ENCODE measurements at regions not wholly inside any gene's neighbourhood (a gene's known extent, or its start where the extent isn't known, plus 50 kb on each side); places are given as distances from the start of the nearest gene placed in this dataset.

DNA sequence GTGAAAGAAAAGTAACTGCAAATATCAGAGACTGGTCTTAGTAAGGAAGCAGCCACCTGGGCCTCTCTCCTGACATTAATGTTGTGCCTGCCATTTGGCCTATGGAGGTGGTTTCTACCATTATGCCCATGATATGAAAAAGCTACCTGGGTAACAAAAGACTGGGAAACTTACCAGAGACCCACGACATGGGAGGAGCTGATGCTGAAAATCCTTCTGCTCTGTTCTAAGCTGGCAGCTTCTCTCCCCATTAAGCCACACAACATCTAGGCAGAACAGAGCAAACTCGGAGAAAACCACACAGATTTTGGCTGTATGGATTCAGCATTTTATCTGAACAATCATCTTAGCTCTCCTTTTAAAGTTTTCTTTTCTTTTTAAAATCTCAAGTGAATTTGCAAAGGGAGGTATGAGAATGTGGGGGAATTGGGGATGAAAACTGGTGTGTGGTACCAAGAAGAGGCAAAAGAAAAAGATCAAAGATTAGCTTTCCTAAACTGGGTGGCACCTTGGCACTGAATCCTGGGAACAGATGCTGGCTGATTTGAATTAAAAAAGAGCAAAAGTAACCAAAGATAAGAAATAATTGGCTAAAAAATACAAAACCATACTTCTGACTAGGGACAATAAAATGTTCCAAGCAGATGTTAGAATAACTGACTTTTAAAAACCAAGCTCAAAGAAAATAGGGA lies 128.6 kb upstream of the ANKRD1 start:
- no peak overlapping the region for H3K27ac Mint-ChIP-seq
- POLR2A ChIA-PET: no interaction called here
- CTCF ChIA-PET: interaction anchor here (1.2 to 1.8 kb wide), 2 partner anchors 138 to 201 kb away, joined by 3 to 4 read pairs; no protein-coding TSS in a partner anchor
- DNase-seq: no peak
- no peaks in the 10 kb centered on the region for H3K9me3 Mint-ChIP-seq
- H3K4me3 Mint-ChIP-seq: no peak overlapping the region
- H3K36me3 Mint-ChIP-seq (ENCODE audit: low read depth): no peaks in the 10 kb centered on the region
- peaks cover 6% of the 10 kb centered on the region for H3K27me3 Mint-ChIP-seq
- peaks cover 3% of the 10 kb centered on the region for H3K4me1 Mint-ChIP-seq

DNA sequence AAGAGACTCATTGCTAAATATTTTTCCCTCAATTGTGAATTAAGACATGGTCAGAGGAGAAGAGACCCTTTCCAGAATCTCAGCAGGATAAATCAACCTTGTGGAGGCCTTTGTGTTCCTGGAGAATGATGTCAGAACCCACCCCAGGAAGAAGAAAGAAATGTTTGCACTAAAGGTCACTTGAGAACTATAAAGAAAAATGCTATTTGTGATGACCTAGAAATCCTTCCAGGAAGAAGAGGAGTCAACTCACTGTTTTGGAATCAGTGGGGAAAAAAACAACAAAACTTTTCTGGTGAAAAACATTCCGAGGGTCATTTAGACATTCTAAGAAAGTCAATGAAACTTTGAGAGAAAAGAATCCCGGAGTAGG lies 129.1 kb upstream of the ANKRD1 start:
- Mint-ChIP-seq H3K9me3 (no peaks in the 10 kb centered on the region), H3K4me3 (no peak overlapping the region), H3K27me3 (peaks cover 6% of the 10 kb centered on the region), H3K4me1 (peaks cover 3% of the 10 kb centered on the region), H3K36me3 (ENCODE audit: low read depth) (no peaks in the 10 kb centered on the region), H3K27ac (no peak overlapping the region)
- DNase-seq: no peak
- ChIA-PET CTCF (interaction anchor here (1.2 kb wide), 1 partner anchor 201 kb away, joined by 3 read pairs; no protein-coding TSS in a partner anchor), POLR2A (no interaction called here)

DNA sequence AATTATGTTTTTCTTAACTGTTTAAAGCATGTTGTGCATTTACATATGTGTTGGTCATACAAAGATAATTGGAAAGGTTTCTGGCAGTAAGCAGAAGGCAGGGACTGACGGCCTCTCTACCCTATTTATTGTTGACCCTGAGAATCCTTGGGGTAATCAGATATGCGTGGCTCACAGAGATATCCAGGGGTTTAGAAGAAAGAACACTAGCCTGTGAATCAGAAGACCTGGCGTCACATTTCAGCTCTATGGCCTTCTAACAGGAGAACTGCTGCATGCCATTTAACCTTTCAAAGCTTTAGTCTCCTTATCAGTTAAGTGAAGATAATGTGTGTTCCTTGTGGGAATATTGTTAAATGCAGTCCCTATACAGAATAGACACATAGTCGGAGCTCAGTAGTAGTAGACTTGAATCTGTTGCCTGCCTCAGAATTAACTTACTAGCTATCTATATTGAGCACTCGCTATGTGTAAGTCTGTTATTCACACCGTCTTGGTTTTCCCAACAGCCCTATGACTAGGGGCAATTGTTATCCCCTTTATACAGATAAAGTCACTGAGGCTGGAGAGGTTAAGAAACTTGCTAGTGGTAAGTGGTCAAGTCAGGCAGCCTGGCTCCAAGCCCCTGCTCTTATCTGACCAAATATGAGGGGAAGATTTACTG lies 129.6 kb upstream of the ANKRD1 start:
- CTCF ChIA-PET: interaction anchor here (0.9 to 1.3 kb wide), 2 partner anchors 23 to 42 kb away, joined by 3 read pairs; no protein-coding TSS in a partner anchor
- POLR2A ChIA-PET: no interaction called here
- DNase-seq: no peak
- Mint-ChIP-seq H3K36me3 (ENCODE audit: low read depth) (no peaks in the 10 kb centered on the region), H3K9me3 (no peaks in the 10 kb centered on the region), H3K4me1 (peaks cover 3% of the 10 kb centered on the region), H3K4me3 (no peak overlapping the region), H3K27ac (no peak overlapping the region), H3K27me3 (peaks cover 6% of the 10 kb centered on the region)

GRCh38 chr10:91051829-91052228 lies 130.9 kb upstream of the ANKRD1 start:
- H3K4me3 Mint-ChIP-seq: no peak overlapping the region
- H3K27me3 Mint-ChIP-seq: peaks cover 7% of the 10 kb centered on the region
- H3K27ac Mint-ChIP-seq: no peak overlapping the region
- H3K36me3 Mint-ChIP-seq (ENCODE audit: low read depth): no peaks in the 10 kb centered on the region
- peaks cover 3% of the 10 kb centered on the region for H3K4me1 Mint-ChIP-seq
- POLR2A ChIA-PET: no interaction called here
- H3K9me3 Mint-ChIP-seq: no peaks in the 10 kb centered on the region
- DNase-seq: no peak
- CTCF ChIA-PET: interaction anchor here (1.3 kb wide), 1 partner anchor 41 kb away, joined by 3 read pairs; no protein-coding TSS in a partner anchor

DNA sequence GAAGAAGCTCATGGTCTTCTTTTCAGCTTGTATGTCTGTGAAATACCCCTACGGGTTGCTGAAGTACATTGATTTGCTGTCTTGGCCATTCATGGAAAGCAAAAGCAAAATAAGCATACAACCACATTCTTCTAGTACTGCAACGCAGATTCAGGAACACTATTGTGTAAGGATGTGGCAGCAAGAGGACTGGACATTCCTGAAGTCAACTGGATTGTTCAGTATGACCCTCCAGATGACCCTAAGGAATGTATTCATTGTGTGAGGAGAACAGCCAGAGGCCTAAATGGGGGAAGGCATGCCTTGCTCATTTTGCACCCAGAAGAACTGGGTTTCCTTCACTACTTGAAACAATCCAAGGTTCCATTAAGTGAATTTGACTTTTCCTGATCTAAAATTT lies 133.4 kb upstream of the ANKRD1 start:
- POLR2A ChIA-PET: no interaction called here

DNA sequence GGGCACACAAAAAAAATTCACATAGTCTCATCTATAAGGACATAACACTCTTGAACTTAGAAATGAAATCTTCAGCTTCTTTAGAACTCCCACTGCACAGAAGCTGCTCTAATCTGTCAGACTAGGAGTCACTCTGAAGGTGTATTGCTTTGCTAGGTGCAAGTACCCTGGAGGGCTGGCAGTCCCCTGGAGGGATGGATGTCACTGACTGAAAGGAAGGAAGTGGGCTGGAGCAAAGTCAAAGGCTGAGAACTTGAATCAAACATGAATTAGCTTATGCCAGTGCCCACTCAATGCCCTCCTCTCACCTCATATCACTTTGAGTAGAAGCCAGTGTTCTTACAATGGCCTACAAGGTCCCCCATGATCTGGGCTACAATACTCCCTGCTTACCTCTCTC lies 140.3 kb upstream of the ANKRD1 start:
- Mint-ChIP-seq H3K9me3 (no peaks in the 10 kb centered on the region), H3K27ac (no peak overlapping the region), H3K27me3 (peaks cover 2% of the 10 kb centered on the region), H3K4me3 (no peak overlapping the region), H3K36me3 (ENCODE audit: low read depth) (no peaks in the 10 kb centered on the region), H3K4me1 (no peaks in the 10 kb centered on the region)
- ChIA-PET CTCF (no interaction called here), POLR2A (no interaction called here)
- no peak for DNase-seq

More for the DNA sequence above, 133.4 kb upstream of the ANKRD1 start:
- CTCF ChIA-PET: interaction anchor here (1.3 kb wide), 1 partner anchor 22 kb away, joined by 3 read pairs; no protein-coding TSS in a partner anchor
- no peak overlapping the region for H3K27ac Mint-ChIP-seq
- H3K4me1 Mint-ChIP-seq: no peaks in the 10 kb centered on the region
- H3K4me3 Mint-ChIP-seq: no peak overlapping the region
- no peaks in the 10 kb centered on the region for H3K36me3 Mint-ChIP-seq (ENCODE audit: low read depth)
- peaks cover 5% of the 10 kb centered on the region for H3K27me3 Mint-ChIP-seq
- no peak for DNase-seq
- H3K9me3 Mint-ChIP-seq: no peaks in the 10 kb centered on the region

- H3K27me3 Mint-ChIP-seq: peaks cover 2% of the 10 kb centered on the region
- no peaks in the 10 kb centered on the region for H3K36me3 Mint-ChIP-seq (ENCODE audit: low read depth)
- no peak overlapping the region for H3K4me3 Mint-ChIP-seq
- ChIA-PET POLR2A (no interaction called here), CTCF (no interaction called here)
- H3K4me1 Mint-ChIP-seq: no peaks in the 10 kb centered on the region
- no peak overlapping the region for H3K27ac Mint-ChIP-seq
- no peaks in the 10 kb centered on the region for H3K9me3 Mint-ChIP-seq
- DNase-seq: no peak
Observed at GRCh38 chr10:91061608-91062007, 140.7 kb upstream of the ANKRD1 start.

- CTCF ChIA-PET: no interaction called here
- H3K4me3 Mint-ChIP-seq: no peak overlapping the region
- no peaks in the 10 kb centered on the region for H3K9me3 Mint-ChIP-seq
- no peaks in the 10 kb centered on the region for H3K36me3 Mint-ChIP-seq (ENCODE audit: low read depth)
- DNase-seq: no peak
- H3K4me1 Mint-ChIP-seq: no peaks in the 10 kb centered on the region
- peaks cover 2% of the 10 kb centered on the region for H3K27me3 Mint-ChIP-seq
- POLR2A ChIA-PET: no interaction called here
- no peak overlapping the region for H3K27ac Mint-ChIP-seq
Observed at GRCh38 chr10:91062091-91062490, 141.2 kb upstream of the ANKRD1 start.

- Mint-ChIP-seq H3K27ac (no peak overlapping the region), H3K27me3 (peaks cover 11% of the 10 kb centered on the region), H3K9me3 (no peaks in the 10 kb centered on the region), H3K36me3 (ENCODE audit: low read depth) (no peaks in the 10 kb centered on the region), H3K4me3 (no peak overlapping the region), H3K4me1 (no peaks in the 10 kb centered on the region)
- ChIA-PET POLR2A (no interaction called here), CTCF (no interaction called here)
- no peak for DNase-seq
Observed at GRCh38 chr10:91071786-91072185, 148.7 kb upstream of the PCGF5 start.

DNA sequence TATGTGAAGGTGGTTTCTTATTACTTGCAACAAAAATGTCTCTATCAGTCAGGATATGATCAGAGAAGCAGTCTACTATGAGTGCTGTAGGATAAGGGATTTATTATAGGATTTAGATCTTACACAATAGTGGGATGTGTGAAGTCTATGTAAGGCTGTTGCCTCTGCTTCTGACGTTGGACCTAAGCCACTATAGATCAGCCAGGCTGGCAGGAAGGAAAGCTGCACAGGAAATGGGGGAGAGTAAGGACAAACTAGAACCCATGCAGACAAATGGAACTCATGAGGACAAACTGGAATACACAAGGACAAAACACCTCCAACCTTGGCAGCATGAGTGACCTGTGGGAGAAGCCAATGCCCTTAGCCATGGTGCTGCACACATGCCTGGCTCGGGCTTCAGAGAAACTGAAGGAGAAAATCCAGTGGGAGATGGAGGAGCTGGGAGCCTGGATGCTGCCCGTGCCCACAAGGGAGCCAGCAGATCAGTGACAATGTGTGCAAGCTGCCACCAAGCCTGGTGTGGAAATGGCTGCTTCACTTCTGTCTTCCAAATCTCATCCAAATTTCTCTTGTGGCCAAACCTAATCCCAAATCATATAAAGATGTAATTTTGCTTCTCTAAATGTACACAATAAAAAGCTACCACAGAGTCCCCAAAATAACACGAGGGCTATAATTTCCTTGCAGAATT lies 147.0 kb upstream of the PCGF5 start:
- DNase-seq: no peak
- POLR2A ChIA-PET: no interaction called here
- CTCF ChIA-PET: interaction anchor here (0.9 to 1.0 kb wide), 2 partner anchors 23 to 37 kb away, joined by 3 to 4 read pairs; no protein-coding TSS in a partner anchor
- H3K4me1 Mint-ChIP-seq: no peaks in the 10 kb centered on the region
- H3K27ac Mint-ChIP-seq: no peak overlapping the region
- no peak overlapping the region for H3K4me3 Mint-ChIP-seq
- H3K9me3 Mint-ChIP-seq: no peaks in the 10 kb centered on the region
- no peaks in the 10 kb centered on the region for H3K36me3 Mint-ChIP-seq (ENCODE audit: low read depth)
- H3K27me3 Mint-ChIP-seq: peaks cover 12% of the 10 kb centered on the region

- Mint-ChIP-seq H3K9me3 (no peaks in the 10 kb centered on the region), H3K4me1 (no peaks in the 10 kb centered on the region), H3K27me3 (peaks cover 31% of the 10 kb centered on the region), H3K4me3 (no peak overlapping the region), H3K27ac (no peak overlapping the region), H3K36me3 (ENCODE audit: low read depth) (no peaks in the 10 kb centered on the region)
- DNase-seq: no peak
- ChIA-PET CTCF (interaction anchor here (0.6 to 1.6 kb wide), 4 partner anchors 20 to 173 kb away, joined by 3 to 4 read pairs (median 3); no protein-coding TSS in a partner anchor), POLR2A (no interaction called here)
Observed at GRCh38 chr10:91076991-91077548, 143.4 kb upstream of the PCGF5 start.

DNA sequence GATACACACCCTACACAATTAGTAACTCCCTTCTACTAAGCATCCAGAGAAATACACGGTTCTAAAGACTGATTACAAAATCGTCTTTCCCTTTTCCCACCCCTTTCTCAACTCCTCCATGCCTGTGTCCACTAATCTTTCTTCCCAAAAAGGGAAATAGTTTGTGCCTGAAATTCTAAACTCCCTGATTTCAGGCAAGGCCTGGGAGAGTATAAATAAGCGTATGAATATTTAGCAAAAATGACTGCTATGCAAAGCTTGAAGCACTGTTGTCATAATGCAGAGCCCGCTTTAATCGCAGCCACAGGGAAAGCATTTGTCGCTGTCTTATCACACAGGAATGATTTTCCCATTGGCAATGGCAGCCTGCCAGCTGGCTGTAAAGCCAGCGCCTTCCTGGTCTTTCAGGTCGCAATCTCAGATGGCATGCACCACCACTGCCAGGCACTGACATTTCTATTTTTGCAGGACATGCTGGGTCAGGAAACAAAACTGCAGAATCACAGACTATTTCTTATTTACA lies 142.9 kb upstream of the PCGF5 start:
- DNase-seq: no peak
- ChIA-PET CTCF (interaction anchor here (0.5 kb wide), 1 partner anchor 21 kb away, joined by 3 read pairs; no protein-coding TSS in a partner anchor), POLR2A (no interaction called here)
- H3K4me1 Mint-ChIP-seq: no peaks in the 10 kb centered on the region
- H3K27ac Mint-ChIP-seq: no peak overlapping the region
- peaks cover 27% of the 10 kb centered on the region for H3K27me3 Mint-ChIP-seq
- H3K4me3 Mint-ChIP-seq: no peak overlapping the region
- no peaks in the 10 kb centered on the region for H3K9me3 Mint-ChIP-seq
- no peaks in the 10 kb centered on the region for H3K36me3 Mint-ChIP-seq (ENCODE audit: low read depth)

GRCh38 chr10:91080776-91081175 lies 139.7 kb upstream of the PCGF5 start:
- CTCF ChIA-PET: no interaction called here
- Mint-ChIP-seq H3K9me3 (no peaks in the 10 kb centered on the region), H3K27me3 (peaks cover 27% of the 10 kb centered on the region)

More at GRCh38 chr10:91080776-91081175, 139.7 kb upstream of the PCGF5 start:
- no peak overlapping the region for H3K27ac Mint-ChIP-seq
- no peaks in the 10 kb centered on the region for H3K4me1 Mint-ChIP-seq
- H3K36me3 Mint-ChIP-seq (ENCODE audit: low read depth): no peaks in the 10 kb centered on the region
- POLR2A ChIA-PET: no interaction called here
- no peak for DNase-seq
- no peak overlapping the region for H3K4me3 Mint-ChIP-seq

All from activated CD4-positive, alpha-beta T cell treated with anti-CD3 and anti-CD28 coated beads, Interleukin-2, amount 10 ng/mL, durations not matched to agents 7 days and 5 days (primary cell).